HL-60 (cell line): ENCODE measurements at regions not wholly inside any gene's neighbourhood (a gene's known extent, or its start where the extent isn't known, plus 50 kb on each side); places are given as distances from the start of the nearest gene placed in this dataset.

Source experiments
- CTCF ChIP-seq: IDR thresholded peaks from one replicate; pipeline ENCODE4 v1.5.1; 2011; ENCODE audit warnings: low read length, control low read depth, inconsistent platforms; ENCODE audit not compliant: insufficient read depth
- GABPA ChIP-seq: IDR thresholded peaks from 2 replicates; pipeline ENCODE4 v1.6.1; 2012; ENCODE audit warnings: low read depth
- POLR2AphosphoS5 ChIP-seq: IDR thresholded peaks from 2 replicates; pipeline ENCODE4 v1.6.1; 2012; ENCODE audit warnings: low read depth
- REST ChIP-seq: IDR thresholded peaks from 2 replicates; pipeline ENCODE4 v1.6.1; 2012; ENCODE audit warnings: low read depth; ENCODE audit not compliant: insufficient replicate concordance
- SPI1 ChIP-seq: IDR thresholded peaks from 2 replicates; pipeline ENCODE4 v1.6.1; 2012; ENCODE audit warnings: low read depth, mild to moderate bottlenecking, borderline replicate concordance

GRCh38 chr10:26647602-26648244, 49.8 kb upstream of the PDSS1 start:
- no peak for TF ChIP-seq CTCF
- no peak for TF ChIP-seq REST
- no peak for TF ChIP-seq GABPA
- TF ChIP-seq POLR2AphosphoS5: no peak
- no peak for TF ChIP-seq SPI1
